Esophagus squamous epithelium (tissue), 4 donors: ENCODE measurements at regions not wholly inside any gene's neighbourhood (a gene's known extent, or its start where the extent isn't known, plus 50 kb on each side); places are given as distances from the start of the nearest gene placed in this dataset.

Experiments
- POLR2A ChIP-seq, 4 donors: fragments of 450-650 bp; IDR thresholded peaks; one replicate each; pipeline ENCODE4 v1.6.1; 2017; ENCODE audit warnings: antibody characterized with exemption in 4 of 4, mild to moderate bottlenecking in 4 of 4, moderate library complexity in 3 of 4
- TF ChIP-seq, protein P1 (sequence below), 6 experiments: fragments of 450-650 bp in 4 of 6; fragments of 200-600 bp in 2 of 6; sonication (generic) in 2 of 6; IDR thresholded peaks; one replicate each; pipeline ENCODE4 v1.5.1; 2016 to 2019; ENCODE audit warnings: antibody characterized with exemption in 6 of 6, mild to moderate bottlenecking in 4 of 6, moderate library complexity in 4 of 6

DNA sequence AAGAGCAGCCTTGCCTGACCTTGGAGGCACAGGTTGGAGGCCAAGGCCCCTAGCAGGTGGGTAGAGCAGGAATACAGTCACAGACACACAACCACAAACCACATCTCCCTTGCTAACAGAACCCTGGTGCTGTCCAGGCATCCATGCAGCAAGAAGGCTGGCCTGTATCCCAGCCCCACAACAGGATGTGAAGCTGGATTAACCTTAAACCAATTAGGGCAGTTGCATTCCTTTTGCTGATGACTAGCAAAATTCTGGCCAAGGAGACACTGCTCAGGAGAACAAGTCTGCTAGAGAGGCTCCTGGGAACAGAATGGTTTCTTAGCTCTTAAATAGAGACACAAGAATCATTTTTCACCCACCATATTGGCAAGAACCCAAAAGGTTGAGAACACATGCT, 97.8 kb downstream of the C5orf15 start:
- TF ChIP-seq, protein P1, sequence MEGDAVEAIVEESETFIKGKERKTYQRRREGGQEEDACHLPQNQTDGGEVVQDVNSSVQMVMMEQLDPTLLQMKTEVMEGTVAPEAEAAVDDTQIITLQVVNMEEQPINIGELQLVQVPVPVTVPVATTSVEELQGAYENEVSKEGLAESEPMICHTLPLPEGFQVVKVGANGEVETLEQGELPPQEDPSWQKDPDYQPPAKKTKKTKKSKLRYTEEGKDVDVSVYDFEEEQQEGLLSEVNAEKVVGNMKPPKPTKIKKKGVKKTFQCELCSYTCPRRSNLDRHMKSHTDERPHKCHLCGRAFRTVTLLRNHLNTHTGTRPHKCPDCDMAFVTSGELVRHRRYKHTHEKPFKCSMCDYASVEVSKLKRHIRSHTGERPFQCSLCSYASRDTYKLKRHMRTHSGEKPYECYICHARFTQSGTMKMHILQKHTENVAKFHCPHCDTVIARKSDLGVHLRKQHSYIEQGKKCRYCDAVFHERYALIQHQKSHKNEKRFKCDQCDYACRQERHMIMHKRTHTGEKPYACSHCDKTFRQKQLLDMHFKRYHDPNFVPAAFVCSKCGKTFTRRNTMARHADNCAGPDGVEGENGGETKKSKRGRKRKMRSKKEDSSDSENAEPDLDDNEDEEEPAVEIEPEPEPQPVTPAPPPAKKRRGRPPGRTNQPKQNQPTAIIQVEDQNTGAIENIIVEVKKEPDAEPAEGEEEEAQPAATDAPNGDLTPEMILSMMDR (IDR thresholded peaks at IDR 0.05), result no peak
- TF ChIP-seq POLR2A (IDR thresholded peaks at IDR 0.05), result no peak
